Adipocyte (in vitro differentiated cells): ENCODE measurements at regions not wholly inside any gene's neighbourhood (a gene's known extent, or its start where the extent isn't known, plus 50 kb on each side); places are given as distances from the start of the nearest gene placed in this dataset.
"Not testable (repeated sequence)": the region's sequence is repeated elsewhere in the genome, so short reads cannot be mapped to it uniquely, and the experiment has no call there.

Source experiments
- DNase-seq: peaks from one replicate; pipeline ENCODE4 v3.0.0-alpha.2; 2015; ENCODE audit warnings: low read depth
- H3K27me3 ChIP-seq: replicated peaks from 2 replicates; pipeline ENCODE4 v1.7.0; 2013; ENCODE audit warnings: mild to moderate bottlenecking, low read length, moderate library complexity; ENCODE audit not compliant: control insufficient read depth, insufficient read depth
- H3K36me3 ChIP-seq: 2 replicates; pipeline ENCODE4 v1.7.0; 2013; ENCODE audit warnings: low read length, mild to moderate bottlenecking, moderate library complexity; ENCODE audit not compliant: control insufficient read depth, insufficient read depth, severe bottlenecking
- H3K4me1 ChIP-seq: 2 replicates; pipeline ENCODE4 v1.7.0; 2013; ENCODE audit warnings: mild to moderate bottlenecking, low read length, moderate library complexity; ENCODE audit not compliant: control insufficient read depth, insufficient read depth
- H3K4me3 ChIP-seq: 2 replicates; pipeline ENCODE4 v1.7.0; 2013; ENCODE audit warnings: mild to moderate bottlenecking, low read length, moderate library complexity
- H3K9ac ChIP-seq: 2 replicates; pipeline ENCODE4 v1.7.0; 2013; ENCODE audit warnings: mild to moderate bottlenecking, low read length, moderate library complexity
- H3K9me3 ChIP-seq: 2 replicates; pipeline ENCODE4 v1.7.0; 2013; ENCODE audit warnings: mild to moderate bottlenecking, low read length, moderate library complexity; ENCODE audit not compliant: control insufficient read depth

- not testable (repeated sequence) for H3K4me3 ChIP-seq, H3K4me1 ChIP-seq, H3K27me3 ChIP-seq, H3K9ac ChIP-seq, H3K9me3 ChIP-seq, H3K36me3 ChIP-seq, DNase-seq
Observed at GRCh38 chr16:31975826-31976419, 102.3 kb downstream of the ZNF267 start.

- not testable (repeated sequence) for H3K9ac ChIP-seq, H3K36me3 ChIP-seq, H3K27me3 ChIP-seq, H3K4me3 ChIP-seq, H3K4me1 ChIP-seq, H3K9me3 ChIP-seq, DNase-seq
Observed at GRCh38 chr16:31978463-31978862, 104.9 kb downstream of the ZNF267 start.

GRCh38 chr16:31981739-31982138, 108.1 kb downstream of the ZNF267 start:
- H3K9me3 ChIP-seq, H3K9ac ChIP-seq, H3K4me3 ChIP-seq, H3K27me3 ChIP-seq, H3K4me1 ChIP-seq, H3K36me3 ChIP-seq, DNase-seq: not testable (repeated sequence)

- H3K27me3 ChIP-seq, H3K9me3 ChIP-seq, H3K4me1 ChIP-seq, H3K4me3 ChIP-seq, H3K36me3 ChIP-seq, DNase-seq, H3K9ac ChIP-seq: not testable (repeated sequence)
Observed at GRCh38 chr16:31982986-31983385, 109.4 kb downstream of the ZNF267 start.

GRCh38 chr16:31983666-31984065, 110.1 kb downstream of the ZNF267 start:
- DNase-seq, H3K36me3 ChIP-seq, H3K9ac ChIP-seq, H3K4me1 ChIP-seq, H3K9me3 ChIP-seq, H3K4me3 ChIP-seq, H3K27me3 ChIP-seq: not testable (repeated sequence)

- H3K4me3 ChIP-seq, H3K9me3 ChIP-seq, H3K9ac ChIP-seq, H3K4me1 ChIP-seq, H3K36me3 ChIP-seq, DNase-seq, H3K27me3 ChIP-seq: not testable (repeated sequence)
Observed at GRCh38 chr16:31986895-31987294, 113.3 kb downstream of the ZNF267 start.

GRCh38 chr16:31988595-31989581, 115.3 kb downstream of the ZNF267 start:
- not testable (repeated sequence) for H3K36me3 ChIP-seq, H3K9me3 ChIP-seq, DNase-seq, H3K9ac ChIP-seq, H3K27me3 ChIP-seq, H3K4me3 ChIP-seq, H3K4me1 ChIP-seq

GRCh38 chr16:31990261-31990660, 116.7 kb downstream of the ZNF267 start:
- H3K4me1 ChIP-seq, H3K9me3 ChIP-seq, H3K4me3 ChIP-seq, DNase-seq, H3K27me3 ChIP-seq, H3K36me3 ChIP-seq, H3K9ac ChIP-seq: not testable (repeated sequence)

- H3K4me3 ChIP-seq, DNase-seq, H3K9ac ChIP-seq, H3K27me3 ChIP-seq, H3K9me3 ChIP-seq, H3K36me3 ChIP-seq, H3K4me1 ChIP-seq: not testable (repeated sequence)
Observed at GRCh38 chr16:31990980-31991379, 117.4 kb downstream of the ZNF267 start.

GRCh38 chr16:31996325-31996724, 122.7 kb downstream of the ZNF267 start:
- not testable (repeated sequence) for H3K9me3 ChIP-seq, H3K4me1 ChIP-seq, H3K27me3 ChIP-seq, H3K36me3 ChIP-seq, H3K4me3 ChIP-seq, DNase-seq, H3K9ac ChIP-seq

GRCh38 chr16:32002496-32002895, 128.9 kb downstream of the ZNF267 start:
- H3K4me1 ChIP-seq, H3K27me3 ChIP-seq, H3K9ac ChIP-seq, H3K9me3 ChIP-seq, DNase-seq, H3K36me3 ChIP-seq, H3K4me3 ChIP-seq: not testable (repeated sequence)
